Testis (tissue), 2 donors: ENCODE measurements at regions not wholly inside any gene's neighbourhood (a gene's known extent, or its start where the extent isn't known, plus 50 kb on each side); places are given as distances from the start of the nearest gene placed in this dataset.

ENCODE experiments used
- DNase-seq: peaks from one replicate; pipeline ENCODE4 v3.0.0-alpha.2; 2019
- H3K27ac ChIP-seq, 2 donors: fragments of 200-600 bp; sonication (generic); one replicate each; pipeline ENCODE4 v1.5.1; 2019
- H3K27me3 ChIP-seq: fragments of 200-600 bp; sonication (generic); one replicate; pipeline ENCODE4 v1.5.1; 2019
- H3K36me3 ChIP-seq: fragments of 200-600 bp; sonication (generic); one replicate; pipeline ENCODE4 v1.5.1; 2017; ENCODE audit warnings: low read depth; ENCODE audit errors: missing control alignments
- H3K4me1 ChIP-seq: fragments of 200-600 bp; sonication (generic); one replicate; pipeline ENCODE4 v1.5.1; 2019
- H3K4me3 ChIP-seq, 2 donors: fragments of 200-600 bp; sonication (generic); one replicate each; pipeline ENCODE4 v1.5.1; 2017 to 2019
- H3K9me3 ChIP-seq: fragments of 200-600 bp; sonication (generic); one replicate; pipeline ENCODE4 v1.5.1; 2017
- POLR2A ChIP-seq: fragments of 450-650 bp; IDR thresholded peaks from one replicate; pipeline ENCODE4 v1.6.1; 2017; ENCODE audit warnings: antibody characterized with exemption, mild to moderate bottlenecking, moderate library complexity
- WGBS, 2 donors: methylation state at CpG; one replicate each; pipeline ENCODE4 v1.1.5; 2018; 5-methylcytosine and 5-hydroxymethylcytosine counted together
- intact Hi-C: fragments of 100-400 bp; cut with DNase I; formaldehyde crosslinking; loops from one replicate; pipeline ENCODE4 v1.15.1; 2023; ENCODE audit warnings: low total_unique reads
- TF ChIP-seq, protein P1 (sequence below), 3 experiments: fragments of 450-650 bp in 2 of 3; fragments of 200-600 bp in 1 of 3; sonication (generic) in 1 of 3; IDR thresholded peaks; one replicate each; pipeline ENCODE4 v1.5.1; 2016 to 2019; ENCODE audit warnings: antibody characterized with exemption in 3 of 3, mild to moderate bottlenecking in 2 of 3, moderate library complexity in 1 of 3

DNA sequence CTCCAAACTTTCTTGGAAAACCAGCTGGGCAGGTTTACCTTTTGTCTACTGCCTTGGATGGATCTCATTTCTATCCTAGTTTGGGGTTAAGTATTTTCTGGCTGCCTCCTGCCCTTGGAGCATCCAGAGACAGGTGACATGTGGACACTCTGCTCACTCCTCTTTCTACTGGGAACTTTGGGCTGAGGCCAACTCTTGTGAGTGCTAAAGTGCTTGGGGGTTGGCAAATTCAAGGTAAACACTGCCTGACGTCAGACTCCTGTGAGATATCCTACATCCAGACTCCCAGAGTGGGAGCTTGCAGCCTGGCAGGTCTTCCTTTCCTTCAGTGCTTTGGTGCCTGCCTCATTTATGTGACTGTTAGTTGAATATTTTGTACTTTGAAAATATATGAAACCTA is 388.1 kb downstream of the KCNRG start:
- DNase-seq: no peak
- Histone ChIP-seq H3K36me3 (no peaks in the 10 kb centered on the region), H3K9me3 (no peaks in the 10 kb centered on the region), H3K4me3 (no peak overlapping the region), H3K27me3 (no peaks in the 10 kb centered on the region), H3K27ac (no peak overlapping the region), H3K4me1 (no peaks in the 10 kb centered on the region)
- intact Hi-C loops: no loop called here
- TF ChIP-seq POLR2A: no peak
- TF ChIP-seq, protein P1, sequence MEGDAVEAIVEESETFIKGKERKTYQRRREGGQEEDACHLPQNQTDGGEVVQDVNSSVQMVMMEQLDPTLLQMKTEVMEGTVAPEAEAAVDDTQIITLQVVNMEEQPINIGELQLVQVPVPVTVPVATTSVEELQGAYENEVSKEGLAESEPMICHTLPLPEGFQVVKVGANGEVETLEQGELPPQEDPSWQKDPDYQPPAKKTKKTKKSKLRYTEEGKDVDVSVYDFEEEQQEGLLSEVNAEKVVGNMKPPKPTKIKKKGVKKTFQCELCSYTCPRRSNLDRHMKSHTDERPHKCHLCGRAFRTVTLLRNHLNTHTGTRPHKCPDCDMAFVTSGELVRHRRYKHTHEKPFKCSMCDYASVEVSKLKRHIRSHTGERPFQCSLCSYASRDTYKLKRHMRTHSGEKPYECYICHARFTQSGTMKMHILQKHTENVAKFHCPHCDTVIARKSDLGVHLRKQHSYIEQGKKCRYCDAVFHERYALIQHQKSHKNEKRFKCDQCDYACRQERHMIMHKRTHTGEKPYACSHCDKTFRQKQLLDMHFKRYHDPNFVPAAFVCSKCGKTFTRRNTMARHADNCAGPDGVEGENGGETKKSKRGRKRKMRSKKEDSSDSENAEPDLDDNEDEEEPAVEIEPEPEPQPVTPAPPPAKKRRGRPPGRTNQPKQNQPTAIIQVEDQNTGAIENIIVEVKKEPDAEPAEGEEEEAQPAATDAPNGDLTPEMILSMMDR (IDR thresholded peaks at IDR 0.05): no peak
- 27 to 60% methylated on average over 1 of the region's 1 CpG for WGBS, 2 donors

DNA sequence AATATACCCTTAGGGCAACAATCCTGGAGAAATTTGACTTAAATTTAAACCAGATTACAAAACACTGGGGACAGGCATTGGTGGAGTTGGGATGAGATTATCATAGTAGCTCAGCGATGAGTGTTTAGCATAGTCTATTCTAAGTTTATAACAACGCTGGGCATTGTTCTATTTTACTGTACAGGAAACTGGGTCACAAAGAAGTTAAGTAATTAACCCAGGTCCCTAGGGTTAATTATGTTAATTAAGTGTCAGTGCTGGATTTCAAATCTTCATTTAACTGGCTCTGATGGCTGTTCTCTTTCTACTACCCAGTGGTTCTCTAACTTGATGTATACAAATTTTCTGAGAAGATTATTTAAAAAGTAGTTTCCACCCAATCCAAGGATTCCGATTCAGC is 388.9 kb downstream of the KCNRG start:
- no peaks in the 10 kb centered on the region for H3K36me3 ChIP-seq
- H3K9me3 ChIP-seq: no peaks in the 10 kb centered on the region
- H3K4me1 ChIP-seq: no peaks in the 10 kb centered on the region
- intact Hi-C loops: no loop called here
- TF ChIP-seq POLR2A: no peak
- TF ChIP-seq, protein P1 (IDR thresholded peaks at IDR 0.05): no peak
- H3K27me3 ChIP-seq: no peaks in the 10 kb centered on the region
- 73 to 86% methylated on average over 3 of the region's 3 CpGs for WGBS, 2 donors
- no peak for DNase-seq
- no peak overlapping the region for H3K27ac ChIP-seq
- H3K4me3 ChIP-seq: no peak overlapping the region

DNA sequence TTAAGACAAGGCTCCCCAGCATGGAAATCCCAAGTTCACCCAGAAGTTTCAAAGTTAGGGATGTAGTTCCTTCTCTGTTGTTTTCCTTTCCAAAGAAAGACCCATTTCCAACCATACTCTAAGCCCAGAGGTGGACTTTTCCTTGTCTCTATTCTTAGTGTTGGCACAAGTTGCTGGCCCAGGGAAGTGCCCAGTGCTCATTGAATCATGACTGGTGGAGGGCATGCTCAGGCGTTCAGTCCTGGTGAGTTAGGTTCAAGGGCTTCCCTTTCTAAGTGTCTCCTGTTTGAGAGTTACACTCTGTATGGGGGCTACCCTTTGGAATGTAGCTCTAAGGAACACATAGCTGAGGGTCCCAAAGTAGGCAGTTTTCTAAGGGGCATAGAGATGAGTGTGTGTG is 389.5 kb downstream of the KCNRG start:
- no peaks in the 10 kb centered on the region for H3K9me3 ChIP-seq
- no peak overlapping the region for H3K4me3 ChIP-seq
- 81 to 92% methylated on average over 1 of the region's 1 CpG for WGBS, 2 donors
- no peaks in the 10 kb centered on the region for H3K36me3 ChIP-seq
- intact Hi-C loops: no loop called here
- DNase-seq: no peak
- TF ChIP-seq POLR2A: no peak
- TF ChIP-seq, protein P1 (IDR thresholded peaks at IDR 0.05): no peak
- no peak overlapping the region for H3K27ac ChIP-seq
- no peaks in the 10 kb centered on the region for H3K27me3 ChIP-seq
- no peaks in the 10 kb centered on the region for H3K4me1 ChIP-seq

DNA sequence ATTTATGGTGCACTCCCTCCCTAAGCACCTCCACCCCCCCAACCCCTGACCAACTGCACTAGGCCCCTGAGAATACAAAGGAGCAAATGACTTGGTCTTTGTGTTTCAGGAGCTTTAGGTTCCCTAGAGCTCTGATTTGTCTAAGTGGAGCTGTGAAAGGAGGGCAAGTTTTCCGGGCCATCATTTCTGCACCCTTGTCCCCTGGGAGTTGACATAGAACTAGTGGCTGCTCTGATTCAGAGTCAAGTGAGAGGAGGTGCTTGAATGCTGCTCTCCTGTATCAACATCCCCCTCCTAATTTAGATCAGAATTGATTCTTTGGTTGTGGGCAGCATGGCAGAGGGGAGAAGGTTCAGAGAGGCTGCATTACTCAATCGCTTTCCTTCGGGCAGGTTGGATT is 391.6 kb downstream of the KCNRG start:
- no peak for TF ChIP-seq POLR2A
- TF ChIP-seq, protein P1 (IDR thresholded peaks at IDR 0.05): no peak
- Histone ChIP-seq H3K36me3 (no peaks in the 10 kb centered on the region), H3K4me1 (no peaks in the 10 kb centered on the region), H3K9me3 (no peaks in the 10 kb centered on the region), H3K4me3 (no peak overlapping the region), H3K27me3 (no peaks in the 10 kb centered on the region), H3K27ac (no peak overlapping the region)
- no peak for DNase-seq
- intact Hi-C loops: no loop called here
- WGBS, 2 donors: 90 to 93% methylated on average over 3 of the region's 3 CpGs

DNA sequence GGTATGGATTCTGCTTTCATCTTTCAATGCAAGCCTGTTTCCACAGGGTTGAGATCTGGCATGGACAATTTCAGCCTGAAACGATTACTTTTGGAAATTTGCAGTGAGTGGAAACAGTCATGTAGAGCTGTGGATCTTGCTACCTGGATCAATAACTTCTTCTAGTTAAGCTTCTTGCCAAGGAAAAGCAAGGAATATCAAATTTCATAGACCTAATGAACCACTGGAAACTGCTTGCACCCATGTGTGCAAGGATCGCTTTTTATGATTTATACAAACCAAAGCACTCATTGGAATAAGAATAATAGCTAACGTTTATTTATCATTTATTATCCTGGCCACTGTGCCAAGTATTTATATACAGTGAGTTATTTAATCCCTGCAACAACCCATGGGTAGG is 392.8 kb downstream of the KCNRG start:
- no peak overlapping the region for H3K4me3 ChIP-seq
- TF ChIP-seq, protein P1 (IDR thresholded peaks at IDR 0.05): no peak
- TF ChIP-seq POLR2A: no peak
- H3K4me1 ChIP-seq: no peaks in the 10 kb centered on the region
- intact Hi-C loops: no loop called here
- no peak for DNase-seq
- WGBS, 2 donors: 69 to 70% methylated on average over 3 of the region's 3 CpGs
- H3K9me3 ChIP-seq: no peaks in the 10 kb centered on the region
- no peak overlapping the region for H3K27ac ChIP-seq
- H3K27me3 ChIP-seq: no peaks in the 10 kb centered on the region
- no peaks in the 10 kb centered on the region for H3K36me3 ChIP-seq
